GM23338 (cell line): ENCODE measurements at regions not wholly inside any gene's neighbourhood (a gene's known extent, or its start where the extent isn't known, plus 50 kb on each side); places are given as distances from the start of the nearest gene placed in this dataset.
"Not testable (repeated sequence)": the region's sequence is repeated elsewhere in the genome, so short reads cannot be mapped to it uniquely, and the experiment has no call there.

Source experiments
- ATAC-seq: fragments of 200-7000 bp; cut with Tn5 transposase; 3 replicates; pipeline ENCODE4 v1.9.1; 2020
- DNase-seq: peaks from one replicate; pipeline ENCODE4 v3.0.0-alpha.2; 2015; ENCODE audit warnings: low spot score
- H2AFZ ChIP-seq: fragments of 200-600 bp; sonication (generic); 2 replicates; pipeline ENCODE4 v1.8.0; 2016; ENCODE audit warnings: antibody characterized with exemption, mild to moderate bottlenecking, moderate library complexity
- H3F3A ChIP-seq: fragments of 200-600 bp; sonication (generic); replicated peaks from 2 replicates; pipeline ENCODE4 v1.8.0; 2017; ENCODE audit warnings: antibody characterized with exemption, mixed run types, low read depth
- H3K27ac ChIP-seq: fragments of 200-600 bp; sonication (generic); 2 replicates; pipeline ENCODE4 v1.6.1; 2016; ENCODE audit warnings: low read depth
- H3K27me3 ChIP-seq: fragments of 200-600 bp; sonication (generic); 2 replicates; pipeline ENCODE4 v1.8.0; 2016; ENCODE audit warnings: mild to moderate bottlenecking, mixed run types, moderate library complexity; ENCODE audit not compliant: insufficient read depth
- H3K36me3 ChIP-seq: fragments of 200-600 bp; sonication (generic); 2 replicates; pipeline ENCODE4 v1.8.0; 2016; ENCODE audit warnings: mild to moderate bottlenecking; ENCODE audit not compliant: insufficient read depth
- H3K4me1 ChIP-seq: fragments of 200-600 bp; sonication (generic); 2 replicates; pipeline ENCODE4 v1.8.0; 2016; ENCODE audit warnings: mild to moderate bottlenecking, moderate library complexity; ENCODE audit not compliant: insufficient read depth
- H3K4me2 ChIP-seq: fragments of 200-600 bp; sonication (generic); 2 replicates; pipeline ENCODE4 v1.7.1; 2017; ENCODE audit warnings: mixed run types
- H3K4me3 ChIP-seq: fragments of 200-600 bp; sonication (generic); 2 replicates; pipeline ENCODE4 v1.6.1; 2016; ENCODE audit warnings: mixed run types
- H3K79me2 ChIP-seq: fragments of 200-600 bp; sonication (generic); replicated peaks from 2 replicates; pipeline ENCODE4 v1.8.0; 2017; ENCODE audit warnings: mild to moderate bottlenecking; ENCODE audit not compliant: insufficient read depth
- H3K9me2 ChIP-seq: fragments of 200-600 bp; sonication (generic); 2 replicates; pipeline ENCODE4 v1.8.0; 2017; ENCODE audit not compliant: insufficient read depth
- H4K20me1 ChIP-seq: fragments of 200-600 bp; sonication (generic); replicated peaks from 2 replicates; pipeline ENCODE4 v1.8.0; 2017; ENCODE audit warnings: mild to moderate bottlenecking; ENCODE audit not compliant: insufficient read depth
- H3K27ac Mint-ChIP-seq: 2 replicates; pipeline ENCODE4 v1.8.0; 2020; ENCODE audit warnings: inconsistent platforms, mild to moderate bottlenecking, moderate library complexity, mixed read lengths
- H3K27me3 Mint-ChIP-seq: 3 replicates; pipeline ENCODE4 v1.8.0; 2022; ENCODE audit warnings: low read depth, mild to moderate bottlenecking, moderate library complexity, mixed read lengths, inconsistent platforms; ENCODE audit not compliant: insufficient read depth, poor library complexity
- H3K36me3 Mint-ChIP-seq: 3 replicates; pipeline ENCODE4 v1.8.0; 2021; ENCODE audit warnings: low read depth, mild to moderate bottlenecking, inconsistent platforms, moderate library complexity, mixed read lengths
- H3K4me1 Mint-ChIP-seq: 3 replicates; pipeline ENCODE4 v1.8.0; 2020; ENCODE audit warnings: mild to moderate bottlenecking, inconsistent platforms, mixed read lengths
- H3K4me3 Mint-ChIP-seq: 3 replicates; pipeline ENCODE4 v1.8.0; 2021; ENCODE audit warnings: moderate library complexity, mild to moderate bottlenecking, inconsistent platforms, mixed read lengths
- H3K9me3 Mint-ChIP-seq: 3 replicates; pipeline ENCODE4 v1.8.0; 2020; ENCODE audit warnings: moderate library complexity, mild to moderate bottlenecking, inconsistent platforms, mixed read lengths
- CREB1 ChIP-seq: fragments of 250-450 bp; sonication (Bioruptor Pico); IDR thresholded peaks from 2 replicates; pipeline ENCODE4 v1.5.0; 2020; ENCODE audit warnings: low read depth, mild to moderate bottlenecking, moderate library complexity
- JUNB ChIP-seq: IDR thresholded peaks from one replicate; pipeline ENCODE4 v1.6.1; 2016; ENCODE audit warnings: antibody characterized with exemption; ENCODE audit not compliant: unreplicated experiment
- NANOG ChIP-seq: IDR thresholded peaks from 2 replicates; pipeline ENCODE4 v1.6.1; 2016; ENCODE audit warnings: antibody characterized with exemption, borderline replicate concordance
- POLR2AphosphoS5 ChIP-seq: IDR thresholded peaks from 2 replicates; pipeline ENCODE4 v1.6.1; 2016; ENCODE audit warnings: antibody characterized with exemption, low read depth
- STAT1 ChIP-seq: IDR thresholded peaks from one replicate; pipeline ENCODE4 v1.6.1; 2016; ENCODE audit warnings: antibody characterized with exemption; ENCODE audit not compliant: unreplicated experiment
- ZNF114 ChIP-seq: fragments of 250-450 bp; sonication (Bioruptor Pico); IDR thresholded peaks from 2 replicates; pipeline ENCODE4 v1.5.0; 2020; ENCODE audit warnings: mild to moderate bottlenecking, moderate library complexity
- ZNF331 ChIP-seq: fragments of 250-450 bp; sonication (Bioruptor Pico); IDR thresholded peaks from 2 replicates; pipeline ENCODE4 v1.5.0; 2020; ENCODE audit warnings: low read depth, mild to moderate bottlenecking, moderate library complexity
- TF ChIP-seq, protein P1 (sequence below): IDR thresholded peaks from 2 replicates; pipeline ENCODE4 v1.6.1; 2016; ENCODE audit warnings: antibody characterized with exemption
- TF ChIP-seq, protein P2 (sequence below), 2 experiments: fragments of 200-600 bp in 1 of 2; sonication (generic) in 1 of 2; conservative IDR thresholded peaks; 2 replicates each; pipeline versions ENCODE4 v1.5.1 to v1.6.1; 2016 to 2017; ENCODE audit warnings: antibody characterized with exemption in 2 of 2, low read depth in 2 of 2, mild to moderate bottlenecking in 2 of 2, moderate library complexity in 1 of 2
- TF ChIP-seq, protein P3 (sequence below): IDR thresholded peaks from one replicate; pipeline ENCODE4 v1.6.1; 2018; ENCODE audit warnings: antibody characterized with exemption; ENCODE audit not compliant: unreplicated experiment

DNA sequence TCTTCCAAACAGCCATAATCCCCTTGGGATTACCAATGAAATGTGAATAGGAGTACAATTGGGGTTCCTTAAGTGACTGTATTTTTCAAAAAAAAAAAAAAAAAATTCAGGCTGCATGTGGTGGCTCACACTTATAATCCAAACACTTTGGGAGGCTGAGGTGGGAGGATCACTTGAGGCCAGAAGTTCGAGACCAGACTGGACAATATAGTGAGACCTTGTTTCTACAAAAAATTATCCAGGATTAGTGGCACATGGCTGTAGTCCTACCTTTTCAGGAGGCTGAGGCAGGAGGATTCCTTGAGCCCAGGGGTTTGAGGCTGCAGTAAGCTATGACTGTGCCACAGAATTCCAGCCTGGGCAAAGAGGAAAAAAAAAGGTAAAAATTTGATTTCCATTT lies 189.6 kb upstream of the GATA6 start (continued):
- TF ChIP-seq, protein P1, sequence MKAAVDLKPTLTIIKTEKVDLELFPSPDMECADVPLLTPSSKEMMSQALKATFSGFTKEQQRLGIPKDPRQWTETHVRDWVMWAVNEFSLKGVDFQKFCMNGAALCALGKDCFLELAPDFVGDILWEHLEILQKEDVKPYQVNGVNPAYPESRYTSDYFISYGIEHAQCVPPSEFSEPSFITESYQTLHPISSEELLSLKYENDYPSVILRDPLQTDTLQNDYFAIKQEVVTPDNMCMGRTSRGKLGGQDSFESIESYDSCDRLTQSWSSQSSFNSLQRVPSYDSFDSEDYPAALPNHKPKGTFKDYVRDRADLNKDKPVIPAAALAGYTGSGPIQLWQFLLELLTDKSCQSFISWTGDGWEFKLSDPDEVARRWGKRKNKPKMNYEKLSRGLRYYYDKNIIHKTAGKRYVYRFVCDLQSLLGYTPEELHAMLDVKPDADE: no peak
- TF ChIP-seq STAT1 (no peak), ZNF331 (CRISPR knock-in tag) (no peak), ZNF114 (CRISPR knock-in tag) (no peak), NANOG (no peak), POLR2AphosphoS5 (no peak)
- TF ChIP-seq, protein P2, sequence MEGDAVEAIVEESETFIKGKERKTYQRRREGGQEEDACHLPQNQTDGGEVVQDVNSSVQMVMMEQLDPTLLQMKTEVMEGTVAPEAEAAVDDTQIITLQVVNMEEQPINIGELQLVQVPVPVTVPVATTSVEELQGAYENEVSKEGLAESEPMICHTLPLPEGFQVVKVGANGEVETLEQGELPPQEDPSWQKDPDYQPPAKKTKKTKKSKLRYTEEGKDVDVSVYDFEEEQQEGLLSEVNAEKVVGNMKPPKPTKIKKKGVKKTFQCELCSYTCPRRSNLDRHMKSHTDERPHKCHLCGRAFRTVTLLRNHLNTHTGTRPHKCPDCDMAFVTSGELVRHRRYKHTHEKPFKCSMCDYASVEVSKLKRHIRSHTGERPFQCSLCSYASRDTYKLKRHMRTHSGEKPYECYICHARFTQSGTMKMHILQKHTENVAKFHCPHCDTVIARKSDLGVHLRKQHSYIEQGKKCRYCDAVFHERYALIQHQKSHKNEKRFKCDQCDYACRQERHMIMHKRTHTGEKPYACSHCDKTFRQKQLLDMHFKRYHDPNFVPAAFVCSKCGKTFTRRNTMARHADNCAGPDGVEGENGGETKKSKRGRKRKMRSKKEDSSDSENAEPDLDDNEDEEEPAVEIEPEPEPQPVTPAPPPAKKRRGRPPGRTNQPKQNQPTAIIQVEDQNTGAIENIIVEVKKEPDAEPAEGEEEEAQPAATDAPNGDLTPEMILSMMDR (conservative IDR thresholded peaks at IDR 0.05; ENCODE audit: low read depth in 2 of 2): no peak
- TF ChIP-seq, protein P3, sequence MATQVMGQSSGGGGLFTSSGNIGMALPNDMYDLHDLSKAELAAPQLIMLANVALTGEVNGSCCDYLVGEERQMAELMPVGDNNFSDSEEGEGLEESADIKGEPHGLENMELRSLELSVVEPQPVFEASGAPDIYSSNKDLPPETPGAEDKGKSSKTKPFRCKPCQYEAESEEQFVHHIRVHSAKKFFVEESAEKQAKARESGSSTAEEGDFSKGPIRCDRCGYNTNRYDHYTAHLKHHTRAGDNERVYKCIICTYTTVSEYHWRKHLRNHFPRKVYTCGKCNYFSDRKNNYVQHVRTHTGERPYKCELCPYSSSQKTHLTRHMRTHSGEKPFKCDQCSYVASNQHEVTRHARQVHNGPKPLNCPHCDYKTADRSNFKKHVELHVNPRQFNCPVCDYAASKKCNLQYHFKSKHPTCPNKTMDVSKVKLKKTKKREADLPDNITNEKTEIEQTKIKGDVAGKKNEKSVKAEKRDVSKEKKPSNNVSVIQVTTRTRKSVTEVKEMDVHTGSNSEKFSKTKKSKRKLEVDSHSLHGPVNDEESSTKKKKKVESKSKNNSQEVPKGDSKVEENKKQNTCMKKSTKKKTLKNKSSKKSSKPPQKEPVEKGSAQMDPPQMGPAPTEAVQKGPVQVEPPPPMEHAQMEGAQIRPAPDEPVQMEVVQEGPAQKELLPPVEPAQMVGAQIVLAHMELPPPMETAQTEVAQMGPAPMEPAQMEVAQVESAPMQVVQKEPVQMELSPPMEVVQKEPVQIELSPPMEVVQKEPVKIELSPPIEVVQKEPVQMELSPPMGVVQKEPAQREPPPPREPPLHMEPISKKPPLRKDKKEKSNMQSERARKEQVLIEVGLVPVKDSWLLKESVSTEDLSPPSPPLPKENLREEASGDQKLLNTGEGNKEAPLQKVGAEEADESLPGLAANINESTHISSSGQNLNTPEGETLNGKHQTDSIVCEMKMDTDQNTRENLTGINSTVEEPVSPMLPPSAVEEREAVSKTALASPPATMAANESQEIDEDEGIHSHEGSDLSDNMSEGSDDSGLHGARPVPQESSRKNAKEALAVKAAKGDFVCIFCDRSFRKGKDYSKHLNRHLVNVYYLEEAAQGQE: no peak

DNA sequence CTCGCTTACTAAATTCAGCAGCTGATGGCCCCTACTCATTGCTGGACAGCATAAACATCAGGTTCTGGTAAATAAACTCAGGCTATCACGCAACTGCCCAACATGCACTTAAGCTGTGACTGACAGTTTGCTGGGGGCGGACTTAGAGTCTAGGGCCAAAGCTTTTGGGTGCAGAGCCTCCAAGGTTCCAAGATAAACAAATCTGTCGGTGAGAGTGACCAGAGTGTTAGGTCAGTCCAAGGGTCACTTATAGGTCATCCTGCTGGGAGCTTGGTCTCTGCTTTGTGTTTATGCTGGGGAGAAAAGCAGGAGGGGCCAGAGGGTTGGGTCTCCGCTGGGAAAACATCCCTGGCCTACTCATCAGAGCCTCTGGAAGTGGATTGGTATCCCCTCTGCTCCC lies 188.6 kb upstream of the GATA6 start:
- no peak overlapping the region for H3K27ac Mint-ChIP-seq
- no peak for DNase-seq
- Histone ChIP-seq H3K27ac (no peak overlapping the region), H3K9me2 (no peaks in the 10 kb centered on the region), H3K4me2 (no peak overlapping the region), H3K79me2 (no peaks in the 10 kb centered on the region), H2AFZ (0 out of 2 replicates have a peak overlapping the region, but pooled peaks have one; percentile 14), H3F3A (no peaks in the 10 kb centered on the region), H4K20me1 (no peaks in the 10 kb centered on the region), H3K36me3 (no peaks in the 10 kb centered on the region), H3K27me3 (no peaks in the 10 kb centered on the region), H3K4me1 (peaks cover 14% of the 10 kb centered on the region), H3K4me3 (no peak overlapping the region)
- H3K4me1 Mint-ChIP-seq: peaks cover 12% of the 10 kb centered on the region
- H3K36me3 Mint-ChIP-seq: no peaks in the 10 kb centered on the region
- TF ChIP-seq JUNB (no peak), CREB1 (CRISPR knock-in tag) (no peak)
- no peak overlapping the region for H3K4me3 Mint-ChIP-seq
- ATAC-seq: no peak
- peaks cover 4% of the 10 kb centered on the region; the same call in 1 of the 3 replicates for H3K9me3 Mint-ChIP-seq
- peaks cover 5% of the 10 kb centered on the region for H3K27me3 Mint-ChIP-seq

DNA sequence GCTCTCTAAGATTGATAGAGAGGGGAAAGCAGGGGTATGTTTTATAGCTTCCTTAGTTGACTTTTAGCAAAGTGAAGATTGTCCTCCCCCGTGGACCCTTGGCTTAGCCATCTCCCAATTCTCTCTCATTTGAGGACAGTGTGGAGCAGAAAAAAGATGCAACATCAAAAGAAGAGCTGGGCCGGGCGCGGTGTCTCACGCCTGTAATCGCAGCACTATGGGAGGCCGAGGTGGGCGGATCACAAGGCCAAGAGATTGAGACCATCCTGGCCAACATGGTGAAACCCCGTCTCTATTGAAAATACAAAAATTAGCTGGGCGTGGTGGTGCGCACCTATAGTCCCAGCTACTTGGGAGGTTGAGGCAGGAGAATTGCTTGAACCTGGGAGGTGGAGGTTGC lies 187.9 kb upstream of the GATA6 start:
- H3K36me3 Mint-ChIP-seq, ATAC-seq, H3K4me2 ChIP-seq, H3K9me2 ChIP-seq, H3K27ac ChIP-seq, H4K20me1 ChIP-seq, H3K27me3 Mint-ChIP-seq, H3K27ac Mint-ChIP-seq, H3F3A ChIP-seq, H3K4me3 Mint-ChIP-seq, H3K36me3 ChIP-seq, DNase-seq, H3K79me2 ChIP-seq, H3K4me3 ChIP-seq, H2AFZ ChIP-seq, H3K27me3 ChIP-seq, H3K9me3 Mint-ChIP-seq: not testable (repeated sequence)
- peaks cover 12% of the 10 kb centered on the region for H3K4me1 Mint-ChIP-seq
- peaks cover 14% of the 10 kb centered on the region for H3K4me1 ChIP-seq
